Islet of Langerhans (tissue), 1 donor: ENCODE measurements at regions not wholly inside any gene's neighbourhood (a gene's known extent, or its start where the extent isn't known, plus 50 kb on each side); places are given as distances from the start of the nearest gene placed in this dataset.

Experiments
- FAIRE-seq: peaks from one replicate; lab custom pipeline; 2011; peaks lifted over from hg19 to GRCh38; lab: Jason Lieb, UNC

DNA sequence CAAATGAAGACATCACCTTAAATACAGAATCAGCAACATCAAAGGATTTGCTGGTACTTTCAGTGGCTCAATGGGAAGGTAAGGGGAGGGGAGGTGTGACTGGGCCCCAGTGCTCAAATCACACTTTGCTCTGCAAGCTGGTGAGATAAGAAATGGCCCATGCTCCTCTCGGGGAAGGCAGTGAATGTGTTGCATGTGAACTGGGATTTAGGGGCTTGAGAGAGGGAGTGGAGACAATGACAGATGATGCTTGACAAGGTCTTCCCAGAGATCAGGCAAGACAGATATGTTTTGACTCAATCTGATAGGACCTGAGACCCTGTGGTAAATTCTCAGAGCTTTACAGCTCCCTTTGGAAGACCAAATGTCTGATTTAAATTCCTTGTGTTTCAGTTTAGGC is 233.0 kb upstream of the PROK2 start:
- no peak for FAIRE-seq

DNA sequence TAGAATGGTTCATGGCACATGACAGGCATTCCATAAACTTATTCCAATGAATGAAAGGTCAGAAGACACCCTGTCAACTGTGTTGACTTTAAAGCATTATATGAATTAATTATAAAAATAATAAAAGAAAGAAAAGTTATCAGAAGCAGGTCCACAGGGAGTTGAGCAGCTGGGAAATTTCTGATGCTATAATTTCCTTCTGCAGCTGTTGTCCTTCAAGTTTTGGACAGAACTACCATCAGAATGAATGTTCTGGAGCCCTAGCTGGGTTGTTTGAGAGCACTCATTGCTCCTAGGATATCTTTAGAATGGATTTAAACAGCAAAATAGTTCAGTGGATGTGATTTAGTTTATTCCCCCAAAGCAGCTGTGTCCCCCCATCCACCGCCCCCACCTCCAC is 232.4 kb upstream of the PROK2 start:
- no peak for FAIRE-seq

DNA sequence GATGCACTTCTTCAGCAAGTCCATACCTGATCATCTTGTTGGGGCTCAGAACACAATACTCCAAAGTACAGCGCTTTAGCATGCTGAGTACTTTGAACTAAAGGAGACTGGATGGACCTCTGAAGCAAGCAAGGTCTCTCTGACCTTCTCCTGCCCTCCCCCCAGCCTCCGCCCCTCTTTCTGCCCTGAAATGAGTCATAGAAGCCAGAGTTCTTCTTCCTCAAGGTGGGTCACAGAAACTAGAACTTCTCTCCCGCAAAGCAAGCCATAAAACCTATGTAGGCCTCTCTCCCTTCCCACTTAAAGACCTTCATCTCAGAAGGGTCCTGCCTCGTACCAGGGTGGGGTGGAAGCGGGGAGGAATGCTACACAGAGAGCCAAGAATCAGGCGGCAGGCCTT is 230.5 kb upstream of the PROK2 start:
- FAIRE-seq: no peak

- no peak for FAIRE-seq
Observed at GRCh38 chr3:72013084-72013483, 228.1 kb upstream of the PROK2 start.

- no peak for FAIRE-seq
Observed at GRCh38 chr3:72012363-72012762, 227.4 kb upstream of the PROK2 start.

- FAIRE-seq: no peak
Observed at GRCh38 chr3:72011485-72011884, 226.5 kb upstream of the PROK2 start.

DNA sequence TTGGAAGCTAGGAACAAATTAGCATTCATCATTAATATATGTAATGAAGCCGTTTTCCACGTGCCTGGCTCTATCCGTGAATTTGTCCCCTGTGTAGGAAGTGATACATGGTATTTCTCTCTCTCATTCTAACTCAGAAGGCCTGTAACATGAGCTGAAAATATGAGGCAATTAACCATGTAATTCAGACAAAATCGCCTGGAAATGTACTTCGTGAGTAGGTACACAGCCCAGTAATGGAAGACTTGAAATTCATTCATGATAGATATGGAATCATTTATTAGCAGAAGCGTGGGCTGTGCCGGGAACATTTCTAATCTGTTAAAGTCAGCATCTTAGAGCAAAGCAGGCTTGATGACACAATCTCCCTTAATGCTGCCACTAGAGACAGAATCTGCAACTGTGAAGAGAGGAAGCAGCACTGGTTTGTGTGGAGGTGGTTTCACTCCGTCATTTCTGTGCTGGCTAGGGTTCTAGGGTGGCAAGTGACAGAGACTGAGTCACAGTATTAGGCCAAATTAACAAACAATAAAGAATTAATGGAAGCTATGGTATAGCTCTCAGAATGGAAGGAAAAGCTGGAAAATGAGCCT is 225.0 kb upstream of the PROK2 start:
- FAIRE-seq: peak; percentile 93

GRCh38 chr3:72008226-72008996 is 223.5 kb upstream of the PROK2 start:
- FAIRE-seq: no peak

- FAIRE-seq: no peak
Observed at GRCh38 chr3:72006631-72007556, 221.9 kb upstream of the PROK2 start.

GRCh38 chr3:72004749-72005292 is 219.9 kb upstream of the PROK2 start:
- FAIRE-seq: no peak

GRCh38 chr3:72003936-72004335 is 219.0 kb upstream of the PROK2 start:
- FAIRE-seq: no peak

DNA sequence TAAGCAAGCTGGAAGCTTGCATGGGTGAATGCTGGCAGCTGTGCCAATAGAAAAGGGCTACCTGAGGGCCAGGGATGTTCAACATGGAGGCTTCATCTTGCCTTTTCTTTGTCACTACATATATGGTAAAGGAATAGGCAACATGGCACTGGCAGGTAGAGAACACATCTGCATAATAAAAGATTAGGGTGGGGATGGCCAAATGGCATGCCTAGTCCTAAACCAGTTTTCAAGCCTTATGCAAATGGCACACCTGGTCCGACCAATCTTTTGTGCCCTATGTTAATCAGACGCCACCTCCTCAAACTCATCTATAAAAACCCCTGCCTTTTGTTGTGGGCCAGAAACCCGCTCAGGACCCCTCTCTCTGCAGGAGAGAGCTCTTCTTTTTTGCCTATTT is 216.8 kb upstream of the PROK2 start:
- no peak for FAIRE-seq

DNA sequence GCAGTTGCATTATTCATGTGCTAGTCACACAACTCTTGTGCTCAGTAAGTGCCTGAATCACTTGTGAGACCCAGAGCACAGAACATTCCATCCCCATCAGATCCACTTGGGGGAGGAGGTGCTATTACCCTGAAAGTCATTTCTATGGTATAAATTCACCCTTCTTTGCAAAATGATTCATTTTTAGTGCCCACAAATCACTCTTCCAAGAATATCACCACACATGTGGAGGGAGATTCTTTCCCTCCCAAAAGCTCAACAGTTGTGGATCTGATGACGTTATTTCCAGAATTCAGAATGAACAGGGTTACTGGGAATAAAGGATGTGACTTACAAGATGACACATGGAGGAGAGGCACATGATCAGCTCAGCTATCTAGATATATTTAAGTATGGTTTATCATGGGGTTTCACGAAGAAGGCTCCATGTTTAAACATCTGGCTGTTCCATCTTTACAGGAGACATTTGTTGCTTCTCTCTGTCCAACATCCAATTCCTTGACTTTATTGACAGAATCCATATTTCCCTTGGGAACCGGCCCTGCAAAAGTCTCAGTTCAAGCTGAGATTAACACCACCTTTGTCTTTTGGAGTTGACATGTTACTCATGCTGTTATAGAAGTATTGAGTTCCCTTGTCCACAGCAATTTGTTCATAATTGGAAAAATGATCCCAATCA is 214.2 kb upstream of the PROK2 start:
- FAIRE-seq: no peak

GRCh38 chr3:71997066-71997653 is 212.2 kb upstream of the PROK2 start:
- no peak for FAIRE-seq

GRCh38 chr3:71994906-71995305 is 210.0 kb upstream of the PROK2 start:
- no peak for FAIRE-seq

DNA sequence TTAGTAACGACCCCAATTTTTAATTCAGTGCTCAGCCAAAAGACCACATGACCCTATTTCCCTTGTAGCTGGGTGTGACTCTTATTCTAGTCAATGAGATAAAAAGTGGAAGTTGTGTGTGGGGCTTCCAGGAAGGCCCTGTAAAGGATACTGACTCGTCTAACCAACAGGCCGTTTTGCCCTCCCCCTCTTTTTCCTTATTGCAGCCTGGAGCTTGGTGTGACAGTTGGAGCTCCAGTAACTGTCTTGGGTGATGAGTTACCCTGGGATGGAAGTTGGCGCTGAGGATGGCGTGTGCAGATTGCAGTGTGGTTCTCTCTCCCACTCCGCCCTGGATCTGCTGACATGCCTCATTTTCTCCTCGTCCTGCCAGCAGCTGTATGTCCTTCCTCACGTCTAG is 209.3 kb upstream of the PROK2 start:
- FAIRE-seq: no peak

- FAIRE-seq: no peak
Observed at GRCh38 chr3:71991681-71992080, 206.7 kb upstream of the PROK2 start.

DNA sequence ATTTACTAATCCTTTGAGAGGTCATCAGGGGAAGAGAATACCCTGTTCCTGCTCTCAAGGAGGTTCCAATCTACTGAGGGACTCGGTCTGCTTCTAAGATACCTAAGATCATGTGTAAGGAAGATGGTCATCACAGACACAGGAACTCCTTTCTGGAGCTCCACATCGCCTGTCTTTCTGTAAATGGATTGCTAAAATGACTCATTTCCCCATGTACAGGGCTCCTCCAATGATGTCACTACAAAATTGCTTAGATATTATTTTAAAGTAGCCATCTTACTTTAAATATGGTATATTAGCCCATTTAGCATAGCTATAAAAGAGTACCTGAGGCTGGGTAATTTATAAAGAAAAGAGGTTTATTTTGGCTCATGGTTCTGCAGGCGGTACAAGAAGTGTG is 206.1 kb upstream of the PROK2 start:
- FAIRE-seq: no peak

DNA sequence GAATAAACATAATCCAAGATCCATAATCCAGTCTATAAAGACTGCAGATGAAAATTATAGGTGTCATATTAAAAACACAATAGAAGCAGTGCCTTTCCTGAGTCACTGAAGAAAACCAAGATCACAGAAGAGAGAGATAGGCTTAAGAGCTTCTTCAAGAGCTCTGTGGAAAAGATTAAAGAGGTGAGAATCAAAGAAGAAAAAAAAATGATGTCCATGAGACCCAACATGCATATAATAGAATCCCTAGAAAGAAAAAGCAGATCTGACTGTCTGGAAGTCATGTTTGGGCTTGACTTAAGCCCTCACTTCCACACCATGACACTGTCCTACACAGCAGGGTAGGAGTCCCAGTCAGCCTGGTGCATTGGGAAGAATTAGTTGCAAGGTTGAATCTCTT is 205.6 kb upstream of the PROK2 start:
- no peak for FAIRE-seq

GRCh38 chr3:71989165-71989564 is 204.2 kb upstream of the PROK2 start:
- no peak for FAIRE-seq

DNA sequence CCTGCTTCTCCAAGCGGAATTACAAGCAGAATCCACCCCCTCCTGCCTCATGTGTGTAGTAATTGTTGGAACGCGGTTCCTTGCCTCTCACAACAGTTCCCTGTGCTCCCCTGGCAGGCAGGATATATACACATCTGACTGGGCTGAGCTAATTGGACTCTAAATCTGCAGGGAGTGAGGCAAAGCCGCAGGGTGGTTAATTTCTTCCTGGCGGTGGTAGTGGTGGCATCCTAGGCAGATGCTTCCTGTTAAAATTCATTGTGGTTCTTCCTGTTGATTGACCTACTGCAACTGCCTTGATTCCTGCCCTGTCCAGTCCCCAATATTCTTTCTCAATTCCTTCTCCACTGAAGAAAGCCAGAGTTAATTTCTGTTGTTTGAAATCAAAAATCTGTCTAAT is 202.9 kb upstream of the PROK2 start:
- no peak for FAIRE-seq
